HG02884 (cell line): ENCODE measurements at regions not wholly inside any gene's neighbourhood (a gene's known extent, or its start where the extent isn't known, plus 50 kb on each side); places are given as distances from the start of the nearest gene placed in this dataset.
"Not testable (repeated sequence)": the region's sequence is repeated elsewhere in the genome, so short reads cannot be mapped to it uniquely, and the experiment has no call there.

Source experiments
- ATAC-seq: cut with Tn5 transposase; IDR thresholded peaks from one replicate; pipeline ENCODE4 v1.9.1; 2021; ENCODE audit warnings: mild to moderate bottlenecking, moderate library complexity; ENCODE audit not compliant: unreplicated experiment

- peak; percentile 94 for ATAC-seq
These were observed 1231.1 kb upstream of the ACO1 start for GRCh38 chr9:31153250-31153840.

GRCh38 chr9:31166516-31166915 lies 1217.9 kb upstream of the ACO1 start:
- no peak for ATAC-seq

- ATAC-seq, result no peak
These were observed 1216.3 kb upstream of the ACO1 start for GRCh38 chr9:31168161-31168560.

GRCh38 chr9:31174681-31175080 lies 1209.8 kb upstream of the ACO1 start:
- ATAC-seq, result no peak

GRCh38 chr9:31183866-31184265 lies 1200.6 kb upstream of the ACO1 start:
- ATAC-seq, result no peak

- ATAC-seq, result no peak
These were observed 1198.6 kb upstream of the ACO1 start for GRCh38 chr9:31185831-31186230.

- no peak for ATAC-seq
These were observed 1195.9 kb upstream of the ACO1 start for GRCh38 chr9:31188496-31188895.

- ATAC-seq, result peak; percentile 85
These were observed 1173.4 kb upstream of the ACO1 start for GRCh38 chr9:31210978-31211570.

GRCh38 chr9:31229976-31230375 lies 1154.5 kb upstream of the ACO1 start:
- not testable (repeated sequence) for ATAC-seq

- no peak for ATAC-seq
These were observed 1152.0 kb upstream of the ACO1 start for GRCh38 chr9:31232485-31232884.

GRCh38 chr9:31236344-31236743 lies 1148.1 kb upstream of the ACO1 start:
- ATAC-seq, result peak; percentile 44

- no peak for ATAC-seq
These were observed 1141.1 kb upstream of the ACO1 start for GRCh38 chr9:31243386-31243785.

GRCh38 chr9:31248156-31248555 lies 1136.3 kb upstream of the ACO1 start:
- no peak for ATAC-seq

GRCh38 chr9:31251386-31251785 lies 1133.1 kb upstream of the ACO1 start:
- ATAC-seq, result no peak

GRCh38 chr9:31253800-31254762 lies 1130.4 kb upstream of the ACO1 start:
- no peak for ATAC-seq

GRCh38 chr9:31255211-31255610 lies 1129.2 kb upstream of the ACO1 start:
- no peak for ATAC-seq

- no peak for ATAC-seq
These were observed 1124.6 kb upstream of the ACO1 start for GRCh38 chr9:31259824-31260223.

GRCh38 chr9:31272456-31273295 lies 1111.8 kb upstream of the ACO1 start:
- no peak for ATAC-seq

- no peak for ATAC-seq
These were observed 1109.0 kb upstream of the ACO1 start for GRCh38 chr9:31275419-31275818.

- ATAC-seq, result no peak
These were observed 1093.7 kb upstream of the ACO1 start for GRCh38 chr9:31290731-31291130.
